Stimulated activated CD8-positive, alpha-beta memory T cell treated with anti-CD3 and anti-CD28 coated beads, Interleukin-4, amount 100 ng/mL, for 24 hours (primary cell): ENCODE measurements at regions not wholly inside any gene's neighbourhood (a gene's known extent, or its start where the extent isn't known, plus 50 kb on each side); places are given as distances from the start of the nearest gene placed in this dataset.

ENCODE experiments used
- DNase-seq: peaks from one replicate; pipeline ENCODE4 v3.0.0-alpha.2; 2020; ENCODE audit warnings: low read depth

GRCh38 chr5:155844542-155844941, 482.4 kb upstream of the SGCD start:
- no peak for DNase-seq

GRCh38 chr5:155850370-155850769, 476.6 kb upstream of the SGCD start:
- DNase-seq, result no peak

GRCh38 chr5:155866971-155867370, 460.0 kb upstream of the SGCD start:
- no peak for DNase-seq

DNA sequence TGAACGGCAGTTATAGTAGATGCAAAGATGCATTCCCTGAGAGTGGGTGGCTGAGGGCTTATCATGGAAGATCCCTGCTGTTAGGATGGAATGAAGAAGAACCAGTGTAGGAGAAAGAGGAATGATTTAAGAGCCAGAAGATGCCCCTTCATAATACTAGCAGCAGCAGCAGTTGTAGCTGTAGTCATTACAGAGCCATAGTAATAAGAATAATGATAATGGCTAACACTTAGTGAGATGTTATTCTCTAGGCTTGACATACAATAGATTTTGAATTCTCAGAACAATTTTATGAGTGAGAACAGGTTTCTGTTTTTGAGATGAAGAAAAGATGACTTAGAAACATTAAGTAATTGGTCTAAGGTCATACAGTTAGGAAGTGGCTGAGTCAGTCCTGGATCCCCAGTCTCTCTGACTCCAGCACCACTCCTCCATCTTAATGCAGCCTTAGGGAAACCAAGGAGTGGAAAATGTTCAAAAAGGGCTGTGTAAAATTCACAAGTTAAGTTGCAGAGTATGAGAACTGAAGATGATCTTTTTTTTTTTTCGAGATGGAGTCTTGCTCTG, 459.4 kb upstream of the SGCD start:
- DNase-seq, result no peak

- no peak for DNase-seq
These were observed 456.3 kb upstream of the SGCD start for GRCh38 chr5:155870636-155871035.

DNA sequence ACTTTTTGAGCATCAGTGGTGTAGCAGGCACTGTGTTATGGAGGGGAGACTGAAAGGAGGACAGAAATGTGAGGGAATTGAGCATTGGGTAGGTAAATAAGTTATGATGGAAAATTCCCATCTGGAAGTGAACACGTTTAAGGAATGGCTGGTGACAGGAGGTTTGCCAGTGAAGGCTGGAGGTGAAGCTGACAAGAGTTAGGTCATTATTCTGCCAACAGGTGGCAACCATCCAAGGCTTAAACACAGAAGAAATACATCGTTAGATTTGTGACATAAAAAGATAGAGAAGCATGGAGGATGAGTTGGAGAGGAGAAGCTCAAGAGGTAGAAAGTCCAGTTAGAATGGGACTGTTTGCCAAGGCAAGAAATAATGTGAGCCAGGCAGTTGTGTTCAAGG, 455.3 kb upstream of the SGCD start:
- DNase-seq, result no peak

GRCh38 chr5:155872629-155873220, 454.2 kb upstream of the SGCD start:
- no peak for DNase-seq

GRCh38 chr5:155878991-155879575, 447.9 kb upstream of the SGCD start:
- no peak for DNase-seq

GRCh38 chr5:155884041-155884440, 442.9 kb upstream of the SGCD start:
- no peak for DNase-seq

GRCh38 chr5:155885199-155885598, 441.8 kb upstream of the SGCD start:
- no peak for DNase-seq

DNA sequence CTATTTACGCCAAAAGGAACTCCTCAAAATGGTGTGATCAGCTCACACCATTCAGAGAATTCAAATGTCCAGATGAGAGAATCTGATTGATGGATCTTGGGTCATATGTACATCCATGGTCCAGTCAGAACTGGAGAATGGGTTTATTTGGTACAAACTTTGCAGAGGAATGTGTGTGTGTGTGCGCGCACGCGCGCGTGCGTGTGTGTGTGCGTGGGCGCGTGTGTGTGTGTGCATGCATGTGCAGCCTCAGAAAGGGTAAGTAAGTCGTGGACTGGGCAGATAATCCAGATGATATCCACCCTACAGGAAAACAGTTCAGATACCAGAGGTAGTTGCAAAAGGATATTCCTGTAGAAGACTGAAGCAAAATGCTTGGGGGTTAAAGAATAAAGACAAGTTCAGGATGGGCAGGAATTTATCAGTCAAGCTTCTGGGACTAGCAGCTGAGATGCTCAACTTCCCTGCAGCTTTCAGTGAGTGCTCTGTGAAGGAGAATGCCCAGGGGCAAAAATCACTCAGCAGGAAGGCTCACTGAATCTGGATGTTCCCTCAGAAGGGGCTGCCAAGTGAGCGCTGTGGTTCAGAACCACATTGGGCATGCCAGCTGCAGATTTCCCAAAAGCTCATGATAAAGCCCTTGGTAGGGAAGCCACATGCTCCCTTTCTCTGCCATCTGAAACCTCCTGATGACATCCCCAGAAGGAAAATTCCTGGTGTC, 440.5 kb upstream of the SGCD start:
- no peak for DNase-seq

GRCh38 chr5:155895484-155895883, 431.5 kb upstream of the SGCD start:
- no peak for DNase-seq

GRCh38 chr5:155897761-155898160, 429.2 kb upstream of the SGCD start:
- no peak for DNase-seq

- no peak for DNase-seq
These were observed 428.7 kb upstream of the SGCD start for GRCh38 chr5:155898284-155898683.

DNA sequence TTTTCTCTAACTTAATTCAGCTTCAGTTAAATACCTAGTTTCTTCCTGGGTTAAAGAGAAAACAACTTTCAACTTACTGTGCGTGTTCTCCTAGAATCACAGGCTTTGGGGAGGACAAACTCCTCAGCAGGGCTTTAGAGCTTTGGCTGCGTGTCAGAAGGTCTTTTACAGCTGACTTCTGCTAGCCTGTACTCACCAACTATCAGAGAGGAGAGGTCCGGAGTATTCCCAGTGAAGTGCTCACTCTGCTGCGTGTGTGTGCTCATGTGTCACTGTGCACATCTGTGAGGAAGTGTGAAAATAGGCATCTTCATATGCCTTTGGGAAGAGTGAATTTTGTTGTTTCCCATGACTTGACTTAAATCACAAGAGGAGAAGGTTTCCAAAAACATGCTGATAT, 423.2 kb upstream of the SGCD start:
- no peak for DNase-seq

DNA sequence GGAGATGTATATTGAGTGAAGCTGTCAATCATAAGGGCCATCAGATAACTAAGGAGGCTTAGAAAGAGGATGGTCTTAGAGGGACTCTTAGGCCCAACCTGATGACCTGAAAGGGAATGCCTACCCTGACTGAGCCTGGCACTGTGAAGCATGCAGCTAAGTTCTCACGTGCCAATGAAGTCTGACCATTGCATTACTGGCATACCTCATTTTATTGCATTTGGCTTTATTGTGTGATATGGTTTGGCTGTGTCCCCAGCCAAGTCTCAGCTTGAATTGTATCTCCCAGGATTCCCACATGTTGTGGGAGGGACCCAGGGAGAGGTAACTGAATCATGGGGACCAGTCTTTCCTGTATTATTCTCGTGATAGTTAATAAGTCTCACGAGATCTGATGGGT, 421.6 kb upstream of the SGCD start:
- no peak for DNase-seq

DNA sequence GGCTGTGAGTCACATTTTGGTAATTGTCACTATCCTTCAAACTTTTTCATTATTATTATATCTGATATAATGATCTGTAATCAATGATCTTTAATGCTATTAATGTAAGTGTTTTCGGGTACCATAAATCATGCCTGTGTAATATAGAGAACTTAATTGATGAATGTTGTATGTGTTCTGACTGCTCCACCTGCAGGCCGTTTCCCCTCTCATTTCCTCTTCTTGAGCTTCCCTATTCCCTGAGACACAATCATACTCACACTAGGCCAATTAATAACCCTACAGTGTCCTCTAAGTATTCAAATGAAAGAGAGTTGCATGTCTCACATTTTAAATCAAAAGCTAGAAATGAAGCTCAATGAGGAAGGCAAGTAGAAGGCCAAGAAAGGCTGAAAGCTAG, 420.9 kb upstream of the SGCD start:
- no peak for DNase-seq

DNA sequence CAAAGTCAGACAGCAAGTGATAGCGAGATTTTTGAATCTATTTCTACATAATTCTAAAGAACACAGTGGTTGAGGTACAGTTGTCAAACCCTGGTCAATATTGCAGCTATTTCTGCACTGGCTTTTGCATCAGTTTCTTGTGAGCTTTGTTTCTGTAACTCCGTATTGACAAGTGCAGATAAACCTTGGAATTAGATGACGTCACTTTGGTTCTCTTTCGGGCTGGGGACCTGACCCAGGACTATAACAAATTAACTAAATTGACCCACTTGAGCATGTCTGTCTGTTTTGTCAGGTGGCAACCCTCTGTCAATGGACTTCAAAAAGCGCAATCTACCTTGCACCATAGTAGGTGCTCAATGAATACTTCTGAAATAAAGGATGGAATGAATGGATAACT, 418.4 kb upstream of the SGCD start:
- no peak for DNase-seq

DNA sequence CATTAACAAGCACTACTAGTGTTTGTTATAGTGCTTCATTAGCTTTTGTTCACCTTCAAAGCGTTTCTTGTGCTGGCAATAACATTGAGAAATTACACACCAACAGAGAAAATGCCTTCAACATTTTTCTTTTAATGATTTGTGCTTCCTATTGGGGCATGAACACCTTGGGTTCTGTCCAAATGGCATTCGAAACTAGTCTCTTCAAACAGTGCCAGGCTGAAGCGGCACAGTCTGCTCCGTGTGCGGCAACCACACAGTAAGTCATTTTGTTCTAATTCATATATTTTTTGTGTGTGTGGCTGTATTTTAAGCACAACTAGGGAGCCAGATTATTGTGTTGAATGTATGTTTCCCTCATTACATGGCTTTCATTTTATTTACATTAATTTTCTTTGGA, 414.7 kb upstream of the SGCD start:
- DNase-seq, result no peak

DNA sequence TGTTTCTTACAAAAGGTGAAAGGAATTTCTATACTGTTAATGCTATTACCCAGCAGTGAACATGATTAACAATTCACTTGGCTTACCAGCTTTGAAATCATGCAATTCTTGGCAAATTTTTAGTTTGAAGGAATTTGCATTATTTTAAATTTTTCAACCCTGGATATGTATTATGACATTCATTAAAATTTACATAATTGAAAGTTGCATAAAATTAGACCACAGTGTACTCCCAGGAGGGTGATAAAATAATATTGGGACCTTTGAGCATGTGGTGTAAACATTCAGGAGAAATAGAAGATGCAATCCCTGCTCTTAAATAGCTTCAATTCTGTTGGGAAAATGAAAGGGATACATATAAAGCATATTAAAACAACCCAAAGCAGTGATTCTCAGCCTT, 412.2 kb upstream of the SGCD start:
- no peak for DNase-seq

- no peak for DNase-seq
These were observed 411.4 kb upstream of the SGCD start for GRCh38 chr5:155915601-155916000.

GRCh38 chr5:155919126-155919525, 407.8 kb upstream of the SGCD start:
- DNase-seq, result no peak

GRCh38 chr5:155919725-155920124, 407.2 kb upstream of the SGCD start:
- no peak for DNase-seq
